WTC11 (cell line): ENCODE measurements at regions not wholly inside any gene's neighbourhood (a gene's known extent, or its start where the extent isn't known, plus 50 kb on each side); places are given as distances from the start of the nearest gene placed in this dataset.

Experiments used
- ATAC-seq: fragments of 200-7000 bp; cut with Tn5 transposase; 2 replicates; pipeline ENCODE4 v1.10.0; 2021; ENCODE audit warnings: mild to moderate bottlenecking, moderate library complexity
- CTCF ChIA-PET: fragments of 300-600 bp; sonication (Branson Sonifier 250); formaldehyde crosslinking; loops from one replicate; lab custom pipeline; 2021; ENCODE audit warnings: antibody characterized with exemption; lab: Charles Lee
- POLR2A ChIA-PET: fragments of 350-600 bp; sonication (Branson Sonifier 250); formaldehyde crosslinking; loops from one replicate; lab custom pipeline; 2021; ENCODE audit warnings: antibody characterized with exemption; lab: Charles Lee
- DNase-seq: peaks from one replicate; pipeline ENCODE4 v3.0.0; 2021; ENCODE audit warnings: low spot score
- H3K27ac Mint-ChIP-seq: 2 replicates; pipeline ENCODE4 v1.8.0; 2021; ENCODE audit warnings: mixed read lengths
- H3K27me3 Mint-ChIP-seq: 2 replicates; pipeline ENCODE4 v1.8.0; 2021; ENCODE audit warnings: low read depth, mild to moderate bottlenecking, moderate library complexity, mixed read lengths
- H3K36me3 Mint-ChIP-seq: 2 replicates; pipeline ENCODE4 v1.8.0; 2021; ENCODE audit warnings: mixed read lengths
- H3K4me1 Mint-ChIP-seq: 2 replicates; pipeline ENCODE4 v1.8.0; 2022; ENCODE audit warnings: mixed read lengths
- H3K4me3 Mint-ChIP-seq: 2 replicates; pipeline ENCODE4 v1.8.0; 2021; ENCODE audit warnings: mild to moderate bottlenecking, moderate library complexity, mixed read lengths
- H3K9me3 Mint-ChIP-seq: 2 replicates; pipeline ENCODE4 v1.8.0; 2021; ENCODE audit warnings: mixed read lengths
- ESRRA ChIP-seq: sonication (generic); formaldehyde crosslinking; IDR thresholded peaks from 2 replicates; pipeline ENCODE4 v1.8.1; 2022; ENCODE audit warnings: mild to moderate bottlenecking, missing genetic modification reagents, borderline replicate concordance
- FOXK1 ChIP-seq: sonication (generic); formaldehyde crosslinking; IDR thresholded peaks from 2 replicates; pipeline ENCODE4 v1.8.0; 2022; ENCODE audit warnings: mild to moderate bottlenecking, moderate library complexity, missing genetic modification reagents
- JAZF1 ChIP-seq: fragments of 250-450 bp; sonication (Bioruptor Pico); IDR thresholded peaks from 2 replicates; pipeline ENCODE4 v1.9.0; 2021; ENCODE audit warnings: moderate library complexity, mild to moderate bottlenecking, inconsistent platforms
- KAT7 ChIP-seq: sonication (generic); formaldehyde crosslinking; IDR thresholded peaks from 2 replicates; pipeline ENCODE4 v1.8.1; 2023; ENCODE audit warnings: missing genetic modification reagents, mild to moderate bottlenecking, borderline replicate concordance
- MYBL2 ChIP-seq: sonication (generic); formaldehyde crosslinking; IDR thresholded peaks from 2 replicates; pipeline ENCODE4 v1.8.1; 2023; ENCODE audit warnings: mild to moderate bottlenecking, moderate library complexity, missing genetic modification reagents
- NR1H2 ChIP-seq: sonication (generic); formaldehyde crosslinking; IDR thresholded peaks from 2 replicates; pipeline ENCODE4 v1.9.0; 2021; ENCODE audit warnings: mild to moderate bottlenecking, moderate library complexity, missing genetic modification reagents
- OVOL2 ChIP-seq: fragments of 250-450 bp; sonication (Bioruptor Pico); IDR thresholded peaks from 2 replicates; pipeline ENCODE4 v1.9.0; 2021; ENCODE audit warnings: mild to moderate bottlenecking, borderline replicate concordance
- RELA ChIP-seq: sonication (generic); formaldehyde crosslinking; IDR thresholded peaks from 2 replicates; pipeline ENCODE4 v1.8.1; 2022; ENCODE audit warnings: missing genetic modification reagents, mild to moderate bottlenecking, borderline replicate concordance
- RORB ChIP-seq: fragments of 250-450 bp; sonication (Bioruptor Pico); IDR thresholded peaks from 2 replicates; pipeline ENCODE4 v1.9.0; 2021; ENCODE audit warnings: mild to moderate bottlenecking
- SOX15 ChIP-seq: fragments of 250-450 bp; sonication (Bioruptor Pico); IDR thresholded peaks from 2 replicates; pipeline ENCODE4 v1.9.0; 2021; ENCODE audit warnings: mild to moderate bottlenecking
- TCF7 ChIP-seq: sonication (generic); formaldehyde crosslinking; IDR thresholded peaks from 2 replicates; pipeline ENCODE4 v1.8.0; 2022; ENCODE audit warnings: mild to moderate bottlenecking, low read depth, missing genetic modification reagents, moderate library complexity
- ZBTB21 ChIP-seq: sonication (generic); formaldehyde crosslinking; IDR thresholded peaks from 2 replicates; pipeline ENCODE4 v1.8.1; 2023; ENCODE audit warnings: mild to moderate bottlenecking, missing genetic modification reagents, borderline replicate concordance
- ZNF396 ChIP-seq: fragments of 250-450 bp; sonication (Bioruptor Pico); IDR thresholded peaks from 2 replicates; pipeline ENCODE4 v1.8.0; 2021; ENCODE audit warnings: mild to moderate bottlenecking, moderate library complexity, borderline replicate concordance
- ZNF423 ChIP-seq: fragments of 250-450 bp; sonication (Bioruptor Pico); IDR thresholded peaks from 2 replicates; pipeline ENCODE4 v2.1.2; 2022; ENCODE audit warnings: mild to moderate bottlenecking, moderate library complexity
- TF ChIP-seq, protein P1 (sequence below): sonication (generic); formaldehyde crosslinking; IDR thresholded peaks from 2 replicates; pipeline ENCODE4 v1.8.1; 2023; ENCODE audit warnings: mild to moderate bottlenecking, missing genetic modification reagents, moderate library complexity
- TF ChIP-seq, protein P2 (sequence below): fragments of 250-450 bp; sonication (Bioruptor Pico); IDR thresholded peaks from 2 replicates; pipeline ENCODE4 v1.9.0; 2021; ENCODE audit warnings: mild to moderate bottlenecking
- TF ChIP-seq, protein P3 (sequence below): sonication (generic); formaldehyde crosslinking; IDR thresholded peaks from 2 replicates; pipeline ENCODE4 v1.8.0; 2022; ENCODE audit warnings: mild to moderate bottlenecking, missing genetic modification reagents
- TF ChIP-seq, protein P4 (sequence below): sonication (generic); formaldehyde crosslinking; IDR thresholded peaks from 2 replicates; pipeline ENCODE4 v1.8.0; 2022; ENCODE audit warnings: mild to moderate bottlenecking, missing genetic modification reagents
- TF ChIP-seq, protein P5 (sequence below): fragments of 250-450 bp; sonication (Bioruptor Pico); IDR thresholded peaks from 2 replicates; pipeline ENCODE4 v1.8.0; 2021; ENCODE audit warnings: mild to moderate bottlenecking
- TF ChIP-seq, protein P6 (sequence below): sonication (generic); formaldehyde crosslinking; IDR thresholded peaks from 2 replicates; pipeline ENCODE4 v1.8.1; 2022; ENCODE audit warnings: mild to moderate bottlenecking, missing genetic modification reagents, moderate library complexity, borderline replicate concordance

DNA sequence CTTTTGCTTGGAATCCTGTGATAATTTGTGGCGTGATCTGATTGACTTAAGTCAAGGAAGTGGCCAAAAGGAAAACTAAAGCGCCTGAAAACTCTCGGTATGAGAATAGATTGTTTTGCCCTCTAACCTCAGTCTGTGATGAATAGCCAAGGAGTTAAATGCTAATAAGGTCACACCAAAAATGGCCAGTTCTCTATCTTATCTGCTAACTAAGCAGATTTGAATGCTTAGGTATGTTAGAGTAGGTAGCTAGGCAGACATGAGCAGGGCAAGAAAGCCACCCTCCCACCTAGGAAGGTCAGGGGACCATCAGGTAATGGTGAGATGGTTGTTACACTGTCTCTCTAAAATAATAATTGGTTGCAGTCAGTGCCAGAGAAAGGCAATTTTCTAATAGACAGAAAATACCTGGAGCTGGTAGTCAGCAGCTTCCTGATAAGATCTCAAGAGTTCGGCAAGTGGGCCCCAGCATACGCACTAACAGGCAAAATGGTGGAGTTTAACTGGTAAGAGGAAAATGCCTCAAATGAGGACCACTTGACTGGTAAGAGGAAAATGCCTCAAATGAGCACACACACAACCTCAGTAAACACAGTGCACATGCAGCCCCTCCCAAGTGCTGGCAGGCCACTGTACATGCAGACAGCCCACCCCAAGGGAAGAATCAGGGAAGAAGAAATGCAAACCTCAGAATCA lies 468.4 kb downstream of the MBD2 start:
- ATAC-seq = no peak
- POLR2A ChIA-PET = no interaction called here
- Mint-ChIP-seq H3K4me1 (no peaks in the 10 kb centered on the region), H3K4me3 (no peak overlapping the region), H3K9me3 (no peaks in the 10 kb centered on the region), H3K27me3 (no peaks in the 10 kb centered on the region), H3K27ac (no peak overlapping the region), H3K36me3 (no peaks in the 10 kb centered on the region)
- CTCF ChIA-PET = no interaction called here
- TF ChIP-seq, protein P1, sequence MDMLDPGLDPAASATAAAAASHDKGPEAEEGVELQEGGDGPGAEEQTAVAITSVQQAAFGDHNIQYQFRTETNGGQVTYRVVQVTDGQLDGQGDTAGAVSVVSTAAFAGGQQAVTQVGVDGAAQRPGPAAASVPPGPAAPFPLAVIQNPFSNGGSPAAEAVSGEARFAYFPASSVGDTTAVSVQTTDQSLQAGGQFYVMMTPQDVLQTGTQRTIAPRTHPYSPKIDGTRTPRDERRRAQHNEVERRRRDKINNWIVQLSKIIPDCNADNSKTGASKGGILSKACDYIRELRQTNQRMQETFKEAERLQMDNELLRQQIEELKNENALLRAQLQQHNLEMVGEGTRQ (CRISPR knock-in tag) = no peak
- TF ChIP-seq RELA (CRISPR knock-in tag) (no peak), JAZF1 (CRISPR knock-in tag) (no peak), SOX15 (CRISPR knock-in tag) (no peak), FOXK1 (no peak), NR1H2 (CRISPR knock-in tag) (no peak)
- TF ChIP-seq, protein P2, sequence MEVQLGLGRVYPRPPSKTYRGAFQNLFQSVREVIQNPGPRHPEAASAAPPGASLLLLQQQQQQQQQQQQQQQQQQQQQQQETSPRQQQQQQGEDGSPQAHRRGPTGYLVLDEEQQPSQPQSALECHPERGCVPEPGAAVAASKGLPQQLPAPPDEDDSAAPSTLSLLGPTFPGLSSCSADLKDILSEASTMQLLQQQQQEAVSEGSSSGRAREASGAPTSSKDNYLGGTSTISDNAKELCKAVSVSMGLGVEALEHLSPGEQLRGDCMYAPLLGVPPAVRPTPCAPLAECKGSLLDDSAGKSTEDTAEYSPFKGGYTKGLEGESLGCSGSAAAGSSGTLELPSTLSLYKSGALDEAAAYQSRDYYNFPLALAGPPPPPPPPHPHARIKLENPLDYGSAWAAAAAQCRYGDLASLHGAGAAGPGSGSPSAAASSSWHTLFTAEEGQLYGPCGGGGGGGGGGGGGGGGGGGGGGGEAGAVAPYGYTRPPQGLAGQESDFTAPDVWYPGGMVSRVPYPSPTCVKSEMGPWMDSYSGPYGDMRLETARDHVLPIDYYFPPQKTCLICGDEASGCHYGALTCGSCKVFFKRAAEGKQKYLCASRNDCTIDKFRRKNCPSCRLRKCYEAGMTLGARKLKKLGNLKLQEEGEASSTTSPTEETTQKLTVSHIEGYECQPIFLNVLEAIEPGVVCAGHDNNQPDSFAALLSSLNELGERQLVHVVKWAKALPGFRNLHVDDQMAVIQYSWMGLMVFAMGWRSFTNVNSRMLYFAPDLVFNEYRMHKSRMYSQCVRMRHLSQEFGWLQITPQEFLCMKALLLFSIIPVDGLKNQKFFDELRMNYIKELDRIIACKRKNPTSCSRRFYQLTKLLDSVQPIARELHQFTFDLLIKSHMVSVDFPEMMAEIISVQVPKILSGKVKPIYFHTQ (CRISPR knock-in tag) = no peak
- no peak for DNase-seq

DNA sequence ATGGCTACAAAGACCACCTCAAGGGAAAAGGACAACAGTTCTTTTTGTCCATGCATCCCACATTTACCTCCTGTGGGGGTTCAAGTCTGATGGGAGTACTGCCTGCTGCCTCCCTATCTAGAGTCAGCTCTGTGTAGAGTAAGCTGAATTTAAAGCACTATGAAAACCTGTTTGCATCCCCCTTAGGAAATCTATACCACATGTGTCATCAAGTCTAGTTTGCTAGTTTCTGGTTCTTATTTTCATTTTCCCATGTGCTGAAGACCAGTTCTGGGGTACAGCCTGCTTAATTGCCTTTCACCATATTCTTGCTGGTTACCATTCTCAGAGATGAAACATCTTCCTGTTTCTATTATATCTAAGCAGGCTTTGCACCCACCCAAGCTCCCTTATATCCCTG lies 470.3 kb downstream of the MBD2 start:
- peaks cover 4% of the 10 kb centered on the region; the same call in 1 of the 2 replicates for H3K4me1 Mint-ChIP-seq
- no peaks in the 10 kb centered on the region for H3K36me3 Mint-ChIP-seq
- no peak overlapping the region for H3K4me3 Mint-ChIP-seq
- ChIA-PET CTCF (no interaction called here), POLR2A (no interaction called here)
- TF ChIP-seq TCF7 (CRISPR knock-in tag) (no peak), KAT7 (CRISPR knock-in tag) (no peak), ZNF423 (CRISPR knock-in tag) (no peak), MYBL2 (CRISPR knock-in tag) (no peak)
- no peak for ATAC-seq
- H3K9me3 Mint-ChIP-seq = no peaks in the 10 kb centered on the region
- H3K27ac Mint-ChIP-seq = no peak overlapping the region
- no peaks in the 10 kb centered on the region for H3K27me3 Mint-ChIP-seq
- no peak for DNase-seq

DNA sequence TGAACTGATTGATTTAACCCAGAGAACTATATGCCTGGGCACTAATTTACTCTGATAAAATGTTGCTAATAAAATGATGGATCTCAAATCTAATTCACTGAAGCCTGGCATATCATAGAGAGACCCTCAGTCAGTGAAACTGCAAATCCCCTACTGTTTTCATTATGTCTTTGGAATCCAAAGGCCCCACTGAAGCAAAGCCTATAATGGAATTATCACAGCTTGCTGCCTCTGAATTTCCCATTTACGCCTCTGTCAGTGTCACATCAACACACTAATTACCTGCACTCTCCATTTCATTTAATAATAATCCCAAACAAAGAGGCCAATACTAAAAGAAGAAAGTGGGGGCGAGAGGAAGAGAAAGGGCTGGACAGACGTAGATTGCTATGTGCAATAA lies 470.9 kb downstream of the MBD2 start:
- Mint-ChIP-seq H3K27ac (no peak overlapping the region), H3K36me3 (no peaks in the 10 kb centered on the region), H3K9me3 (no peaks in the 10 kb centered on the region), H3K4me3 (no peak overlapping the region), H3K27me3 (no peaks in the 10 kb centered on the region), H3K4me1 (peaks cover 10% of the 10 kb centered on the region)
- CTCF ChIA-PET = no interaction called here
- DNase-seq = no peak
- no peak for ATAC-seq
- POLR2A ChIA-PET = no interaction called here
- no peak for TF ChIP-seq KAT7 (CRISPR knock-in tag)
- TF ChIP-seq ZNF396 = no peak
- TF ChIP-seq, protein P3, sequence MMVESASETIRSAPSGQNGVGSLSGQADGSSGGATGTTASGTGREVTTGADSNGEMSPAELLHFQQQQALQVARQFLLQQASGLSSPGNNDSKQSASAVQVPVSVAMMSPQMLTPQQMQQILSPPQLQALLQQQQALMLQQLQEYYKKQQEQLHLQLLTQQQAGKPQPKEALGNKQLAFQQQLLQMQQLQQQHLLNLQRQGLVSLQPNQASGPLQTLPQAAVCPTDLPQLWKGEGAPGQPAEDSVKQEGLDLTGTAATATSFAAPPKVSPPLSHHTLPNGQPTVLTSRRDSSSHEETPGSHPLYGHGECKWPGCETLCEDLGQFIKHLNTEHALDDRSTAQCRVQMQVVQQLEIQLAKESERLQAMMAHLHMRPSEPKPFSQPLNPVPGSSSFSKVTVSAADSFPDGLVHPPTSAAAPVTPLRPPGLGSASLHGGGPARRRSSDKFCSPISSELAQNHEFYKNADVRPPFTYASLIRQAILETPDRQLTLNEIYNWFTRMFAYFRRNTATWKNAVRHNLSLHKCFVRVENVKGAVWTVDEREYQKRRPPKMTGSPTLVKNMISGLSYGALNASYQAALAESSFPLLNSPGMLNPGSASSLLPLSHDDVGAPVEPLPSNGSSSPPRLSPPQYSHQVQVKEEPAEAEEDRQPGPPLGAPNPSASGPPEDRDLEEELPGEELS = no peak
- TF ChIP-seq FOXK1 = no peak
- TF ChIP-seq, protein P4, sequence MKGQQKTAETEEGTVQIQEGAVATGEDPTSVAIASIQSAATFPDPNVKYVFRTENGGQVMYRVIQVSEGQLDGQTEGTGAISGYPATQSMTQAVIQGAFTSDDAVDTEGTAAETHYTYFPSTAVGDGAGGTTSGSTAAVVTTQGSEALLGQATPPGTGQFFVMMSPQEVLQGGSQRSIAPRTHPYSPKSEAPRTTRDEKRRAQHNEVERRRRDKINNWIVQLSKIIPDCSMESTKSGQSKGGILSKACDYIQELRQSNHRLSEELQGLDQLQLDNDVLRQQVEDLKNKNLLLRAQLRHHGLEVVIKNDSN (CRISPR knock-in tag) = no peak
- no peak for TF ChIP-seq ZBTB21
- TF ChIP-seq, protein P5, sequence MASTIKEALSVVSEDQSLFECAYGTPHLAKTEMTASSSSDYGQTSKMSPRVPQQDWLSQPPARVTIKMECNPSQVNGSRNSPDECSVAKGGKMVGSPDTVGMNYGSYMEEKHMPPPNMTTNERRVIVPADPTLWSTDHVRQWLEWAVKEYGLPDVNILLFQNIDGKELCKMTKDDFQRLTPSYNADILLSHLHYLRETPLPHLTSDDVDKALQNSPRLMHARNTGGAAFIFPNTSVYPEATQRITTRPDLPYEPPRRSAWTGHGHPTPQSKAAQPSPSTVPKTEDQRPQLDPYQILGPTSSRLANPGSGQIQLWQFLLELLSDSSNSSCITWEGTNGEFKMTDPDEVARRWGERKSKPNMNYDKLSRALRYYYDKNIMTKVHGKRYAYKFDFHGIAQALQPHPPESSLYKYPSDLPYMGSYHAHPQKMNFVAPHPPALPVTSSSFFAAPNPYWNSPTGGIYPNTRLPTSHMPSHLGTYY (CRISPR knock-in tag) = no peak
- TF ChIP-seq, protein P2 (CRISPR knock-in tag) = no peak
- no peak for TF ChIP-seq RORB
- no peak for TF ChIP-seq JAZF1 (CRISPR knock-in tag)
- TF ChIP-seq OVOL2 (CRISPR knock-in tag) = no peak
- TF ChIP-seq, protein P6, sequence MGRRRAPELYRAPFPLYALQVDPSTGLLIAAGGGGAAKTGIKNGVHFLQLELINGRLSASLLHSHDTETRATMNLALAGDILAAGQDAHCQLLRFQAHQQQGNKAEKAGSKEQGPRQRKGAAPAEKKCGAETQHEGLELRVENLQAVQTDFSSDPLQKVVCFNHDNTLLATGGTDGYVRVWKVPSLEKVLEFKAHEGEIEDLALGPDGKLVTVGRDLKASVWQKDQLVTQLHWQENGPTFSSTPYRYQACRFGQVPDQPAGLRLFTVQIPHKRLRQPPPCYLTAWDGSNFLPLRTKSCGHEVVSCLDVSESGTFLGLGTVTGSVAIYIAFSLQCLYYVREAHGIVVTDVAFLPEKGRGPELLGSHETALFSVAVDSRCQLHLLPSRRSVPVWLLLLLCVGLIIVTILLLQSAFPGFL (CRISPR knock-in tag) = no peak
- TF ChIP-seq ESRRA (CRISPR knock-in tag) = no peak
